Activated CD4-positive, alpha-beta T cell treated with anti-CD3 and anti-CD28 coated beads for 1 hour (primary cell): ENCODE measurements at regions not wholly inside any gene's neighbourhood (a gene's known extent, or its start where the extent isn't known, plus 50 kb on each side); places are given as distances from the start of the nearest gene placed in this dataset.

ENCODE experiments used
- DNase-seq: peaks from one replicate; pipeline ENCODE4 v3.0.0-alpha.2; 2020

- DNase-seq: no peak
Measured at GRCh38 chr3:177517906-177518305, 320.6 kb upstream of the TBL1XR1 start.

- DNase-seq: no peak
Measured at GRCh38 chr3:177519588-177519987, 322.3 kb upstream of the TBL1XR1 start.

- no peak for DNase-seq
Measured at GRCh38 chr3:177521305-177521704, 324.0 kb upstream of the TBL1XR1 start.

- DNase-seq: no peak
Measured at GRCh38 chr3:177522051-177522450, 324.8 kb upstream of the TBL1XR1 start.

GRCh38 chr3:177523067-177523675 lies 325.9 kb upstream of the TBL1XR1 start:
- no peak for DNase-seq

GRCh38 chr3:177523872-177524438 lies 326.7 kb upstream of the TBL1XR1 start:
- DNase-seq: no peak

- no peak for DNase-seq
Measured at GRCh38 chr3:177524742-177525141, 327.5 kb upstream of the TBL1XR1 start.

GRCh38 chr3:177525414-177525813 lies 328.1 kb upstream of the TBL1XR1 start:
- no peak for DNase-seq

GRCh38 chr3:177525987-177526712 lies 328.9 kb upstream of the TBL1XR1 start:
- DNase-seq: no peak

- DNase-seq: no peak
Measured at GRCh38 chr3:177527182-177527581, 329.9 kb upstream of the TBL1XR1 start.

GRCh38 chr3:177528306-177529070 lies 331.2 kb upstream of the TBL1XR1 start:
- DNase-seq: no peak

GRCh38 chr3:177529071-177529550 lies 331.8 kb upstream of the TBL1XR1 start:
- DNase-seq: no peak

- DNase-seq: no peak
Measured at GRCh38 chr3:177529716-177530335, 332.5 kb upstream of the TBL1XR1 start.

GRCh38 chr3:177530908-177531307 lies 333.6 kb upstream of the TBL1XR1 start:
- DNase-seq: no peak

- DNase-seq: no peak
Measured at GRCh38 chr3:177536873-177537272, 339.6 kb upstream of the TBL1XR1 start.

GRCh38 chr3:177537612-177538011 lies 340.3 kb upstream of the TBL1XR1 start:
- DNase-seq: no peak

- no peak for DNase-seq
Measured at GRCh38 chr3:177538048-177538749, 340.9 kb upstream of the TBL1XR1 start.

GRCh38 chr3:177538750-177539730 lies 341.8 kb upstream of the TBL1XR1 start:
- DNase-seq: no peak

GRCh38 chr3:177541541-177541940 lies 344.3 kb upstream of the TBL1XR1 start:
- no peak for DNase-seq

GRCh38 chr3:177545964-177546363 lies 348.7 kb upstream of the TBL1XR1 start:
- no peak for DNase-seq
